Upper lobe of left lung (tissue), 4 donors: ENCODE measurements at regions not wholly inside any gene's neighbourhood (a gene's known extent, or its start where the extent isn't known, plus 50 kb on each side); places are given as distances from the start of the nearest gene placed in this dataset.

Experiments
- CTCF ChIP-seq, 6 experiments: fragments of 450-650 bp in 4 of 6; fragments of 200-600 bp in 2 of 6; sonication (generic) in 2 of 6; IDR thresholded peaks; one replicate each; pipeline ENCODE4 v1.5.1; 2016 to 2019; ENCODE audit warnings: antibody characterized with exemption in 6 of 6
- EP300 ChIP-seq, 4 donors: sonication (generic); formaldehyde crosslinking; IDR thresholded peaks; one replicate each; pipeline ENCODE4 v1.5.1; 2017; ENCODE audit warnings: antibody characterized with exemption in 4 of 4, control low read depth in 2 of 4
- POLR2A ChIP-seq, 4 donors: fragments of 450-650 bp; IDR thresholded peaks; one replicate each; pipeline ENCODE4 v1.5.1; 2016 to 2017; ENCODE audit warnings: antibody characterized with exemption in 4 of 4, mild to moderate bottlenecking in 2 of 4

GRCh38 chr16:8203101-8203500 lies 387.2 kb downstream of the TMEM114 start:
- TF ChIP-seq CTCF (IDR thresholded peaks at IDR 0.05), result no peak
- TF ChIP-seq EP300 (IDR thresholded peaks at IDR 0.05), result no peak
- TF ChIP-seq POLR2A (IDR thresholded peaks at IDR 0.05), result no peak
